HEK293 (cell line): ENCODE measurements at regions not wholly inside any gene's neighbourhood (a gene's known extent, or its start where the extent isn't known, plus 50 kb on each side); places are given as distances from the start of the nearest gene placed in this dataset.

Experiments
- HOXA7 ChIP-seq: sonication (generic); formaldehyde crosslinking; IDR thresholded peaks from 2 replicates; pipeline ENCODE4 v1.8.1; 2022; ENCODE audit warnings: missing genetic modification reagents, borderline replicate concordance
- KLF16 ChIP-seq: fragments of 450-650 bp; formaldehyde crosslinking; IDR thresholded peaks from 2 replicates; pipeline ENCODE4 v1.5.1; 2017; ENCODE audit warnings: missing biosample characterization, missing genetic modification characterization
- ZNF335 ChIP-seq: fragments of 450-650 bp; formaldehyde crosslinking; conservative IDR thresholded peaks from 2 replicates; pipeline ENCODE4 v1.5.1; 2016; ENCODE audit warnings: missing biosample characterization, missing genetic modification characterization
- ZNF514 ChIP-seq: fragments of 450-650 bp; formaldehyde crosslinking; IDR thresholded peaks from 2 replicates; pipeline ENCODE4 v1.5.1; 2016; ENCODE audit warnings: missing biosample characterization, missing genetic modification characterization

DNA sequence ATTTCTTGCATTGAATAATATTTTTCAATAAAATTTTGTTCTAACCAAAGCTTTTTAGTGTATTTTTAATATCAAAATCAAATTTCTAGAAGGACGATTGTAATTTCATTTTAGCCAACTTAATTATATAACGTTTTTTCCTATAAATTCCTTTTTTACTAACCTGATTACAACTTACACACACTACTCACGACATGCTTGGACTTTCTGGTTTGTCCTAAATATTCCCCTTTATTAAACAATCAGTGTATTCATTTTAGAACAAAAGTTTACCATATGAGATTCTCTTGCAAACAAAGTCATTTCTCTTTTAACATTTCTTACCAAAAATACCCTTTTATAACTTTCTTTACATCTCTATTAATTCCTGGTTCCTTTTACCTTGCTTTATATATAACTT lies 173.7 kb downstream of the PWWP3B start:
- TF ChIP-seq HOXA7 (CRISPR knock-in tag) (no peak), KLF16 (tag by site-specific recombination) (no peak), ZNF514 (tag by site-specific recombination) (no peak), ZNF335 (no peak)
